Kidney (tissue), 13 donors: ENCODE measurements at regions not wholly inside any gene's neighbourhood (a gene's known extent, or its start where the extent isn't known, plus 50 kb on each side); places are given as distances from the start of the nearest gene placed in this dataset.
"Not testable (repeated sequence)": the region's sequence is repeated elsewhere in the genome, so short reads cannot be mapped to it uniquely, and the experiment has no call there.

ENCODE experiments used
- DNase-seq, 5 donors: peaks; one replicate each; pipeline ENCODE4 v3.0.0-alpha.2; 2013 to 2020
- FAIRE-seq: peaks from 2 replicates; lab custom pipeline; 2012; peaks lifted over from hg19 to GRCh38; lab: Jason Lieb, UNC
- H3K27ac ChIP-seq, 2 donors: one replicate each; pipeline ENCODE4 v1.7.0; 2013; ENCODE audit warnings: low read depth in 2 of 2, low read length in 2 of 2, inconsistent platforms in 1 of 2
- H3K27me3 ChIP-seq: one replicate; pipeline ENCODE4 v1.7.1; 2013; ENCODE audit warnings: low read length, inconsistent platforms; ENCODE audit not compliant: control insufficient read depth, insufficient read depth
- H3K36me3 ChIP-seq, 3 donors: one replicate each; pipeline versions ENCODE4 v1.7.0 to v1.7.1; 2013; ENCODE audit warnings: low read length in 3 of 3, control low read depth in 1 of 3, inconsistent platforms in 1 of 3; ENCODE audit not compliant: insufficient read depth in 3 of 3, control insufficient read depth in 2 of 3
- H3K4me1 ChIP-seq, 3 donors: one replicate each; pipeline versions ENCODE4 v1.7.0 to v1.7.1; 2013; ENCODE audit warnings: low read length in 3 of 3, inconsistent platforms in 1 of 3, low read depth in 1 of 3; ENCODE audit not compliant: control insufficient read depth in 2 of 3, insufficient read depth in 2 of 3
- H3K4me3 ChIP-seq, 3 donors: one replicate each; pipeline versions ENCODE4 v1.7.0 to v1.8.1; 2013; ENCODE audit warnings: low read length in 3 of 3, control low read depth in 1 of 3, inconsistent platforms in 1 of 3
- H3K9ac ChIP-seq, 3 donors: one replicate each; pipeline versions ENCODE4 v1.7.0 to v1.7.1; 2013; ENCODE audit warnings: low read length in 3 of 3, control low read depth in 1 of 3, inconsistent platforms in 1 of 3
- H3K9me3 ChIP-seq, 3 donors: one replicate each; pipeline versions ENCODE4 v1.7.0 to v1.7.1; 2013; ENCODE audit warnings: low read length in 3 of 3, control low read depth in 1 of 3, inconsistent platforms in 1 of 3; ENCODE audit not compliant: control insufficient read depth in 2 of 3, insufficient read depth in 1 of 3
- intact Hi-C: fragments of 100-400 bp; cut with DNase I; formaldehyde crosslinking; loops from one replicate; pipeline ENCODE4 v1.11.1; 2022
- TF ChIP-seq, protein P1 (sequence below): IDR thresholded peaks from 3 replicates; pipeline ENCODE4 v1.5.1; 2012; ENCODE audit warnings: mild to moderate bottlenecking, moderate library complexity, borderline replicate concordance; ENCODE audit not compliant: insufficient read depth; ENCODE audit errors: extremely low read depth
- donor health status: control.
- donor health status: control.
- donor health status: control.
- donor health status: control.
- donor health status: control.
- donor health status: DM: yes; HTN: yes; CAD: no.
- donor health status: Normal renal cell carcinoma (clear cell type).

- intact Hi-C loops, result no loop called here
- H3K4me1 ChIP-seq, result peaks cover 0 to 2% (median 0%) of the 10 kb centered on the region in 3 donors
- H3K27me3 ChIP-seq, result no peaks in the 10 kb centered on the region
Measured at GRCh38 chr15:30791239-30792175, 112.2 kb upstream of the FAN1 start.

DNA sequence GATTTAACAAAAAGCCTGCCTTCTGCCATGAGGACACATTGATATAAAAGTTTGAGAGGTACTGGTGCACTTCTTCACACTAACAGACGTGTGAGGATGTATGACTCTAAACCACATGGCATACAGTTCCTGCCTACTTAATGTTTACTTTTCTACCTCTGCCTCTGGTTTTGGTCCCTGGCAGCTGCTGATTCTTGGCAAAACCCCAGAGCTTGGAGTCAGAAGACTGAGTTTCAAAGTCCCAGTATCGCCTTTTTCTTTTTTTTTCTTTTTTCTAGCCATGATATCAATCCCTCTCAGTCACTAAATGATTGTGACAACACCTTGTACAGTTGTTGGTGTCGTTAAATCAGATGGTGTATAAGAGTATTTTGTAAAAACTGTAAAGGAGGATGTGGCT is 110.9 kb upstream of the FAN1 start:
- intact Hi-C loops, H3K4me3 ChIP-seq, H3K4me1 ChIP-seq, DNase-seq, H3K27ac ChIP-seq, H3K27me3 ChIP-seq, H3K36me3 ChIP-seq, FAIRE-seq, H3K9ac ChIP-seq, H3K9me3 ChIP-seq: not testable (repeated sequence)

More at GRCh38 chr15:30791239-30792175, 112.2 kb upstream of the FAN1 start:
- Histone ChIP-seq H3K4me3 (no peak overlapping the region), H3K36me3 (no peaks in the 10 kb centered on the region), H3K9ac (no peak overlapping the region), H3K27ac (no peak overlapping the region), H3K9me3 (no peaks in the 10 kb centered on the region)
- TF ChIP-seq, protein P1, sequence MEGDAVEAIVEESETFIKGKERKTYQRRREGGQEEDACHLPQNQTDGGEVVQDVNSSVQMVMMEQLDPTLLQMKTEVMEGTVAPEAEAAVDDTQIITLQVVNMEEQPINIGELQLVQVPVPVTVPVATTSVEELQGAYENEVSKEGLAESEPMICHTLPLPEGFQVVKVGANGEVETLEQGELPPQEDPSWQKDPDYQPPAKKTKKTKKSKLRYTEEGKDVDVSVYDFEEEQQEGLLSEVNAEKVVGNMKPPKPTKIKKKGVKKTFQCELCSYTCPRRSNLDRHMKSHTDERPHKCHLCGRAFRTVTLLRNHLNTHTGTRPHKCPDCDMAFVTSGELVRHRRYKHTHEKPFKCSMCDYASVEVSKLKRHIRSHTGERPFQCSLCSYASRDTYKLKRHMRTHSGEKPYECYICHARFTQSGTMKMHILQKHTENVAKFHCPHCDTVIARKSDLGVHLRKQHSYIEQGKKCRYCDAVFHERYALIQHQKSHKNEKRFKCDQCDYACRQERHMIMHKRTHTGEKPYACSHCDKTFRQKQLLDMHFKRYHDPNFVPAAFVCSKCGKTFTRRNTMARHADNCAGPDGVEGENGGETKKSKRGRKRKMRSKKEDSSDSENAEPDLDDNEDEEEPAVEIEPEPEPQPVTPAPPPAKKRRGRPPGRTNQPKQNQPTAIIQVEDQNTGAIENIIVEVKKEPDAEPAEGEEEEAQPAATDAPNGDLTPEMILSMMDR, result no peak
- DNase-seq (peak in 1 of 5 donors; percentile 38), FAIRE-seq (no peak)

- DNase-seq (no peak), FAIRE-seq (no peak)
- intact Hi-C loops, result no loop called here
- Histone ChIP-seq H3K9me3 (no peaks in the 10 kb centered on the region), H3K27ac (no peak overlapping the region), H3K4me3 (no peak overlapping the region), H3K9ac (no peak overlapping the region), H3K27me3 (no peaks in the 10 kb centered on the region), H3K4me1 (peaks cover 0 to 2% (median 0%) of the 10 kb centered on the region in 3 donors), H3K36me3 (no peaks in the 10 kb centered on the region)
- TF ChIP-seq, protein P1, result no peak
Measured at GRCh38 chr15:30794388-30794787, 109.3 kb upstream of the FAN1 start.

DNA sequence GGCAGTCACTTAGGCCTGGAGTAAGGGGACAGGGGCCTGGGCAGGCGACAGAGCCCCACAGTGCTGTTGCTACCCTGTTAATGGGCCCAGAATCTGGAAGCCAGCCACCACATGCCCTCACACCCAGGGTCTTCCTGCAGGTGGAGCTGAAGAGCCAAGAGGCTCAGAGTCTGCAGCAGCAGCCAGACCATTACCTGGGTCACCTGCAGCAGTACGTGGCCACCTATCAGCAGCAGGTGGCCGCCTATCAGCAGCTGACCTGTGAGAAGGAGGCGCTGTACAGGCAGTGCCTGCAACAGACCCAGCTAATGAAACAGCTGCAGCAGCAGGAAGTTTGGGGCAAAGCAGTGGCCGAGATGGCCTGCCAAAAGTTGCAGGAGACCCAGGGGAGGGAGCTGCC is 104.2 kb upstream of the FAN1 start:
- H3K9me3 ChIP-seq, H3K4me3 ChIP-seq, H3K9ac ChIP-seq, intact Hi-C loops, H3K4me1 ChIP-seq, H3K27ac ChIP-seq, H3K36me3 ChIP-seq, FAIRE-seq, DNase-seq, H3K27me3 ChIP-seq: not testable (repeated sequence)

DNA sequence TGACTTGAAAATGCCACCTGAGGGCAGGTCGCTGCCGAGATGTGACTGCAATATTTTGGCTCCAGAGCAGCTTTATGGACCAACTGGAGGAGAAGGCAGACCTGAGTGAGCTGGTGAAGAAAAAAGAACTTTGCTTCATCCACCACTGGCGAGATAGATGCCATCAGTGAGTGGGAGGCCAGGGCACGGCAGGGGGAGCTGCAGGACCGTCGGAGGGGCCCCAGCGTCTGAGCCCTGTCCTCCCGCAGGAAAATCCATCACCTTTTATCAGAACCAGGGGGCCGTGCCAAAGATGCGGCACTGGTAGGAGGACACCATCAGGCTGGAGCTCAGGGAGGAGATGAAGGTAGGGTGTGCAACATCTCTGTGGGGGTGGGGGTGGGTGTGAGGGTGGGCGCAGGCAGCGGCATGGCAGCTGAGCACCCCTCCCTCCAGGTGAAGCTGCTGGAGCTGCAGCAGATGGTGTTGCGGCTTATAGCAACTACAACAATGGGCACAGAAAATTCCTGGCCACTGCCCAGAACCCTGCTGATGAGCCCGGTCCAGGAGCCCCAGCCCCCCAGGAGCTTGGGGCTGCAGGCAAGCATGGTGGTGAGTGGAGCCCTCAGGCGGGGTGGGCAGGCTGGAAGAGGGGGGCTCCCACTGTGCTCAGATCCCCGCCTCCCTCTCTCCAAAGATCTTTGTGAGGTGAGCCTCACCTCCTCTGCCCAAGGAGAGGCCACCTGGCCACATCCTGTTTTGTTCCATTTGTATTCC is 102.4 kb upstream of the FAN1 start:
- H3K9me3 ChIP-seq, H3K9ac ChIP-seq, intact Hi-C loops, FAIRE-seq, H3K36me3 ChIP-seq, H3K27ac ChIP-seq, H3K27me3 ChIP-seq, H3K4me3 ChIP-seq, H3K4me1 ChIP-seq: not testable (repeated sequence)
- DNase-seq, result peak in 4 of 5 donors; percentile 5 to 51 (median 12)

DNA sequence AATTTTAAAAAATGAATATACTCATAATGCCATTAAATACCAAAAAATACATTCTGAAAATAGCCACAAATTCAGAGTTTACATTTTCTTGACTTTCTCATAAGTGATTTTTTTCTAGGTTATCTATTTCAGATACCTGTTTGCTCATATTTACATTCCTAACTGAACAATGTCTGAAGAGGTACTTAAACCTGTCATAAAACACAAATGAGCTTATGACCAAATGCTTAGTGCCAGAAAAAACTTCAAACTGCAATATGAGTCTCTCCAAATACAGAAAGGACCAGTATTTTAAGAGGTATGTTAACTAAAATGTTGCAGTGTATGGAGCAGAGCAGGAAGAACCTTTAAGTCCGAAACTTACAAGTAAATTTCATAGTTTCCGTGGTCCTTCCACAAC is 101.7 kb upstream of the FAN1 start:
- H3K9ac ChIP-seq, intact Hi-C loops, H3K9me3 ChIP-seq, H3K4me3 ChIP-seq, DNase-seq, H3K36me3 ChIP-seq, H3K27ac ChIP-seq, H3K27me3 ChIP-seq, H3K4me1 ChIP-seq: not testable (repeated sequence)
- FAIRE-seq, result peak; percentile 65
